OCI-LY1 (cell line): ENCODE measurements at regions not wholly inside any gene's neighbourhood (a gene's known extent, or its start where the extent isn't known, plus 50 kb on each side); places are given as distances from the start of the nearest gene placed in this dataset.

Experiments used
- H2AFZ ChIP-seq: fragments of 200-600 bp; sonication (generic), shearing (Covaris generic); 2 replicates; pipeline ENCODE4 v1.6.0; 2014; ENCODE audit warnings: antibody characterized with exemption, mild to moderate bottlenecking, low read length
- H3F3A ChIP-seq: fragments of 200-600 bp; sonication (generic), shearing (Covaris generic); 2 replicates; pipeline ENCODE4 v1.6.0; 2014; ENCODE audit warnings: mild to moderate bottlenecking, antibody characterized with exemption, low read length, moderate library complexity; ENCODE audit not compliant: insufficient read depth
- H3K27ac ChIP-seq: fragments of 200-600 bp; sonication (generic); 2 replicates; pipeline ENCODE4 v1.5.1; 2014; ENCODE audit warnings: low read length, mixed run types, mild to moderate bottlenecking, low read depth; ENCODE audit not compliant: poor library complexity, severe bottlenecking
- H3K27me3 ChIP-seq: fragments of 200-600 bp; sonication (generic); 2 replicates; pipeline ENCODE4 v1.6.0; 2014; ENCODE audit warnings: antibody characterized with exemption, mild to moderate bottlenecking, low read length, moderate library complexity; ENCODE audit not compliant: insufficient read depth
- H3K36me3 ChIP-seq: fragments of 200-600 bp; sonication (generic); 2 replicates; pipeline ENCODE4 v1.6.1; 2014; ENCODE audit warnings: mild to moderate bottlenecking, antibody characterized with exemption, low read length, moderate library complexity, mixed read lengths; ENCODE audit not compliant: insufficient read depth
- H3K4me1 ChIP-seq: fragments of 200-600 bp; sonication (generic); 2 replicates; pipeline ENCODE4 v1.5.1; 2014; ENCODE audit warnings: mild to moderate bottlenecking, low read length, moderate library complexity; ENCODE audit not compliant: insufficient read depth, severe bottlenecking
- H3K4me2 ChIP-seq: fragments of 200-600 bp; sonication (generic), shearing (Covaris generic); 2 replicates; pipeline ENCODE4 v1.6.1; 2014; ENCODE audit warnings: low read length
- H3K4me3 ChIP-seq: fragments of 200-600 bp; sonication (generic); 2 replicates; pipeline ENCODE4 v1.5.1; 2014; ENCODE audit warnings: low read length, low read depth, mild to moderate bottlenecking, mixed read lengths; ENCODE audit not compliant: poor library complexity, severe bottlenecking
- H3K79me2 ChIP-seq: fragments of 200-600 bp; shearing (Covaris generic); 2 replicates; pipeline ENCODE4 v1.6.1; 2016; ENCODE audit warnings: mixed run types, low read length, mixed read lengths; ENCODE audit not compliant: insufficient read depth
- H3K9ac ChIP-seq: fragments of 200-600 bp; sonication (generic), shearing (Covaris generic); 2 replicates; pipeline ENCODE4 v1.6.1; 2014; ENCODE audit warnings: mild to moderate bottlenecking, low read length, mixed read lengths
- H3K9me2 ChIP-seq: fragments of 200-600 bp; sonication (generic), shearing (Covaris generic); 2 replicates; pipeline ENCODE4 v1.6.1; 2014; ENCODE audit warnings: low read depth, mild to moderate bottlenecking, low read length, mixed read lengths
- H3K9me3 ChIP-seq: fragments of 200-600 bp; shearing (Covaris generic); 2 replicates; pipeline ENCODE4 v1.6.1; 2014; ENCODE audit warnings: low read length, mixed read lengths
- H4K20me1 ChIP-seq: fragments of 200-600 bp; sonication (generic), shearing (Covaris generic); 2 replicates; pipeline ENCODE4 v1.6.0; 2016; ENCODE audit warnings: mild to moderate bottlenecking, low read length; ENCODE audit not compliant: insufficient read depth
- EZH2 ChIP-seq: fragments of 200-600 bp; sonication (generic), shearing (Covaris generic); IDR thresholded peaks from 2 replicates; pipeline ENCODE4 v1.8.0; 2017; ENCODE audit warnings: borderline replicate concordance, mixed run types, mild to moderate bottlenecking, antibody characterized with exemption, low read length, moderate library complexity, mixed read lengths
- TF ChIP-seq, protein P1 (sequence below): fragments of 200-600 bp; sonication (generic), shearing (Covaris generic); IDR thresholded peaks from 2 replicates; pipeline ENCODE4 v1.5.1; 2017; ENCODE audit warnings: mild to moderate bottlenecking, antibody characterized with exemption, low read length, moderate library complexity, mixed read lengths

DNA sequence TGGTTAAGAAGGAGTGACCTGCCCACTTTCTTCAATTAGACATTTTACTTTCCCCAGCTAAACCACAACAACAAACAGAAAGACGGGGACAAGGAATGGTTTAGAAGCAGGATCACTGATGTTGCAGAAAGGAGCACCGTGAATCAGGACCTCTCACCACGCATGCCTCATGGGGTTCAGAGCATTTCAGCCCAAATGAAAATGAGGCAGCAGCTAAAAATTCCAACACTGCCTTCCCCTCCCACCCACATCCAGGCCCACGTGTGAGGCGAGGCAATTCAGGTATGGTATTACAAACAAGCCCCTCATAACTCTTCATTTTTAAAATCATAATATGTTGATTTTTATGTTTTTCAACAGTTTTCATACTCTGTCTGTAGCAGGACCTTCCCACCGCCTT, 194.1 kb upstream of the ARID1B start:
- no peak overlapping the region for H2AFZ ChIP-seq
- peaks cover 17% of the 10 kb centered on the region for H3K9me3 ChIP-seq
- H3K4me3 ChIP-seq = no peak overlapping the region
- no peaks in the 10 kb centered on the region for H4K20me1 ChIP-seq
- H3K9ac ChIP-seq = no peak overlapping the region
- peaks cover 6% of the 10 kb centered on the region for H3K4me1 ChIP-seq
- no peak overlapping the region for H3K4me2 ChIP-seq
- no peaks in the 10 kb centered on the region for H3K9me2 ChIP-seq
- H3F3A ChIP-seq = no peaks in the 10 kb centered on the region
- H3K27me3 ChIP-seq = no peaks in the 10 kb centered on the region
- no peak overlapping the region for H3K27ac ChIP-seq
- no peaks in the 10 kb centered on the region for H3K36me3 ChIP-seq
- TF ChIP-seq, protein P1, sequence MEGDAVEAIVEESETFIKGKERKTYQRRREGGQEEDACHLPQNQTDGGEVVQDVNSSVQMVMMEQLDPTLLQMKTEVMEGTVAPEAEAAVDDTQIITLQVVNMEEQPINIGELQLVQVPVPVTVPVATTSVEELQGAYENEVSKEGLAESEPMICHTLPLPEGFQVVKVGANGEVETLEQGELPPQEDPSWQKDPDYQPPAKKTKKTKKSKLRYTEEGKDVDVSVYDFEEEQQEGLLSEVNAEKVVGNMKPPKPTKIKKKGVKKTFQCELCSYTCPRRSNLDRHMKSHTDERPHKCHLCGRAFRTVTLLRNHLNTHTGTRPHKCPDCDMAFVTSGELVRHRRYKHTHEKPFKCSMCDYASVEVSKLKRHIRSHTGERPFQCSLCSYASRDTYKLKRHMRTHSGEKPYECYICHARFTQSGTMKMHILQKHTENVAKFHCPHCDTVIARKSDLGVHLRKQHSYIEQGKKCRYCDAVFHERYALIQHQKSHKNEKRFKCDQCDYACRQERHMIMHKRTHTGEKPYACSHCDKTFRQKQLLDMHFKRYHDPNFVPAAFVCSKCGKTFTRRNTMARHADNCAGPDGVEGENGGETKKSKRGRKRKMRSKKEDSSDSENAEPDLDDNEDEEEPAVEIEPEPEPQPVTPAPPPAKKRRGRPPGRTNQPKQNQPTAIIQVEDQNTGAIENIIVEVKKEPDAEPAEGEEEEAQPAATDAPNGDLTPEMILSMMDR = no peak
- H3K79me2 ChIP-seq = no peaks in the 10 kb centered on the region

DNA sequence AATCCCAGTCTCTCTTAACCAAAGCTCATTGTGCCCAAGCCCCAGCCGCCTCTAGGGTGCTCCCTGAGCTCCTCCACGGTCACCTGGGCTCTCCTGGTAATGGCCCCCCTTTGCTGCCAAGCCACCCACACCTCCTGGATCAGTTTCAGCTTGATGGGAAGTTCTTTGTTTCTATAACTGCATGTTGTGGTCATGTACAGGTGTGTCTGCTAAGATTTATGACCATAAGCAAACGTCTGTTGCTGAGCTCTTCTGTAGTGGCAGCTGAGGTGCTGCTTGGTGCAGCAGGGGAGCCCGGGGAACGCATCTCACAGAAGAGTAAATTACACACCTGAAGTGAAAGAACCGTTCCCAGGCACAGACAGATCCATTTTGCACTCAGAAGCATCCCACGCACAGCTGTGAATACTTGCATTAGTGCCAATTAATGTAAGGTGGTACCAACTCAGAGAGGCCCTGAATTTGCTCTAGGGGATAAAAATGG, 194.6 kb upstream of the ARID1B start:
- Histone ChIP-seq H3K79me2 (no peaks in the 10 kb centered on the region), H3F3A (no peaks in the 10 kb centered on the region), H3K4me3 (no peak overlapping the region), H3K27ac (no peak overlapping the region), H3K4me1 (peaks cover 6% of the 10 kb centered on the region), H3K9me3 (peaks cover 22% of the 10 kb centered on the region), H3K36me3 (no peaks in the 10 kb centered on the region), H2AFZ (no peak overlapping the region), H3K4me2 (no peak overlapping the region), H4K20me1 (no peaks in the 10 kb centered on the region), H3K9me2 (no peaks in the 10 kb centered on the region), H3K9ac (no peak overlapping the region), H3K27me3 (no peaks in the 10 kb centered on the region)
- TF ChIP-seq, protein P1 = no peak
- no peak for TF ChIP-seq EZH2

DNA sequence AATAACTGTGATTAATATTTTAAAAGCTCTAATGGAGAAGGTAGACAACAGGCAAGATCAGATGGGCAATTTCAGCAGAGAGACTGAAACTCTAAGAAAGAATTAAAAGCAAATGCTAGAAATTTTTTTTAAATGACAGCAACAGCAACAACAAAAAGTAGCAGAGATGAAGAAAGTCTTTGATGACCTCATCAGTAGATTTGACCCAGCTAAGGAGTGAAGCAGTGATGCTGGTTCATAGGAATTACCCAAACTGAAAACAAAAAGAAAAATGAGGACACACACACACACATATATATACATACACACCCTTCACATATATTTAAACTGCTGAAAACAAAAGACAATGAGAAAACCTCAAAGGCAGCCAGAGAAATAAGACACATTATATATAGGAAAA, 197.6 kb upstream of the ARID1B start:
- H3K4me2 ChIP-seq = no peak overlapping the region
- no peaks in the 10 kb centered on the region for H3K79me2 ChIP-seq
- H3F3A ChIP-seq = no peaks in the 10 kb centered on the region
- H3K9me3 ChIP-seq = peaks cover 23% of the 10 kb centered on the region
- H4K20me1 ChIP-seq = no peaks in the 10 kb centered on the region
- H3K4me1 ChIP-seq = no peaks in the 10 kb centered on the region
- H3K4me3 ChIP-seq = no peak overlapping the region
- no peak overlapping the region for H2AFZ ChIP-seq
- no peak overlapping the region for H3K9ac ChIP-seq
- TF ChIP-seq, protein P1 = no peak
- no peak for TF ChIP-seq EZH2
- no peaks in the 10 kb centered on the region for H3K9me2 ChIP-seq
- H3K27ac ChIP-seq = no peak overlapping the region
- no peaks in the 10 kb centered on the region for H3K36me3 ChIP-seq
- H3K27me3 ChIP-seq = no peaks in the 10 kb centered on the region; the same call in 1 of the 2 replicates
